ENCODE measurements at regions not wholly inside any gene's neighbourhood (a gene's known extent, or its start where the extent isn't known, plus 50 kb on each side); places are given as distances from the start of the nearest gene placed in this dataset.
"Not testable (repeated sequence)": the region's sequence is repeated elsewhere in the genome, so short reads cannot be mapped to it uniquely, and the experiment has no call there.

DNA sequence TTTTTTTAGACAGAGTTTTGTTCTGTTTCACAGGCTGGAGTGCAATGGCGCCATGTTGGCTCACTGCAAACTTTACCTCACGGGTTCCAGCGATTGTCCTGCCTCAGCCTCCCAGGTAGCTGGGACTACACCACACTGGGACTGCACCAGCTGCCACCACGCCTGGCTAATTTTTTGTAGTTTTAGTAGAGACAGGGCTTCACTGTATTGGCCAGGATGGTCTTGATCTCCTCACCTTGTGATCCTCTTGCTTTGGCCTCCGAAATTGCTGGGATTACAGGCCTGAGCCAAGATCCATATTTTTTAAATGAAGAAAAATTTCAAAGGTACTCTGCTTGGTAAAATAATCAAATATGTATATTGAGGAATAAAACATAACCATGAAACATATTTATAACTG is 195.8 kb upstream of the TPTE start:
- DNase-seq (ENCODE audit: low read depth in 1 of 2, low spot score in 1 of 2); in situ Hi-C loops (cut with HindIII; ENCODE audit: low pct_unique_long_range_greater_than_20kb, low sequenced_read_pairs): not testable (repeated sequence)

DNA sequence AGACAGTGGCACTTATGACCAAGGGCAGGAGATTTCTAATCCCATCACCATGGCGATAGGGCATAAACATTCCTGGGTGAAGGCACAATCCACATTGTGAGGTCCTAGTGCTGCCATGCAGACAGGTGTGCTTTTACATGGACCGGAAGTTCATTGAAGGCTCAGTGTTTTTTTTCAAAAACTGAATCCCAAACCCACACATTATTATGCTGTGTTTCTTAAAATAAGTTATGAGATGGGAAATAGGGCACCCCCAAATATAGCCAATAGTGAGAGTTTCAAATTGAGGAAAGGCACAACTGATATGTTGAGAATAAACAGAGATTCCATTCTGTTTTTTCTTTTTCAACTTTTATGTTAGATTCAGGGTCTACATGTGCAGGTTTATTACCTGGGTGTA is 195.2 kb upstream of the TPTE start:
- in situ Hi-C loops (cut with HindIII; ENCODE audit: low pct_unique_long_range_greater_than_20kb, low sequenced_read_pairs); DNase-seq (ENCODE audit: low read depth in 1 of 2, low spot score in 1 of 2): not testable (repeated sequence)

DNA sequence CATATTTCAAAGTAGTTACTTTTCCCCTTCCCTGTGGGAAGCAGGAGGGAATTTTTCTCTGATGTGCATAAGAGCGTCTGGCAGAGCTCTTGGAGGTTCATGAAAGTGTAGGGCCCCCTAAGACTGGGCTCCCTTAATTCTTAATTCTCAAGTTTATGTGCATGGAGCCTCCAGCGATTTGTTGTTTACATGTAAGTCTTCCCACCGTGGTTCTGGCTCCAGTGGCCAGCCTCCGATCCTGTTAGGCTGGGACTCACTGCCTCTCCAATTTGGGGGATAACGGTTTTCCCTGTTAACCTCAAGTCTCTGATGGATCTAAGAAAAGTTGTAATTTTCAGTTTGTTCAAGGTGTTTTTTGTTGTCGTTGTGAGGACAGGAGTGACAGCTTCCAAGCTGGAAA is 192.7 kb upstream of the TPTE start:
- in situ Hi-C loops (cut with HindIII; ENCODE audit: low pct_unique_long_range_greater_than_20kb, low sequenced_read_pairs) = not testable (repeated sequence)

DNA sequence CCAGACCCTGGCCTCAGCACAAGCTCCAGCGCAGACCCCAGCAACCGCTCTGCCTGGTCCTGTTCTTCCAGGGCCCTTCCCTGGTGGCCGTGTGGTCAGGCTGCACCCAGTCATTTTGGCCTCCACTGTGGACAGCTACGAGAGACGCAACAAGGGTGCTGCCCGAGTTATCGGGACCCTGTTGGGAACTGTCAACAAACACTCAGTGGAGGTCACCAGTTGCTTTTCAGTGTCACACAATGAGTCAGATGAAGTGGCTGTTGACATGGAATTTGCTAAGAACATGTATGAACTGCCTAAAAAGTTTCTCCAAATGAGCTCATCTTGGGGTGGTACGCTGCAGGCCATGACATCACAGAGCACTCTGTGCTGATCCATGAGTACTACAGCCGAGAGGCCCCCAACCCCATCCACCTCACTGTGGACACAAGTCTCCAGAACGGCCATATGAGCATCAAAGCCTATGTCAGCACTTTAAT is 190.7 kb upstream of the TPTE start:
- in situ Hi-C loops (cut with HindIII; ENCODE audit: low pct_unique_long_range_greater_than_20kb, low sequenced_read_pairs); DNase-seq (ENCODE audit: low read depth in 1 of 2, low spot score in 1 of 2): not testable (repeated sequence)

More for the DNA sequence above, 192.7 kb upstream of the TPTE start:
- DNase-seq (ENCODE audit: low read depth in 1 of 2, low spot score in 1 of 2) = not testable (repeated sequence)

DNA sequence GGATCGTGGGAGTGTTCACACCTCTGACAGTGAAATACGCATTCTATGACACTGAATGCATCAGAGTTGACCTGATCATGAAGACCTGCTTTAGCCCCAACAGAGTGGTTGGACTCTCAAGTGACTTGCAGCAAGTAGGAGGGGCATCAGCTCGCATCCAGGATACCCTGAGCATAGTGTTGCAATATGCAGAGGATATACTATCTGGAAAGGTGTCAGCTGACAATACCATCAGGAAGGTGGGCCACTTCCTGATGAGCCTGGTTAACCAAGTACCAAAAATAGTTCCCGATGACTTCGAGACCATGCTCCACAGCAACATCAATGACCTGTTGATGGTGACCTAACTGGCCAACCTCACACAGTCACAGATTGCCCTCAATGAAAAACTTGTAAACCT is 190.2 kb upstream of the TPTE start:
- in situ Hi-C loops (cut with HindIII; ENCODE audit: low pct_unique_long_range_greater_than_20kb, low sequenced_read_pairs) = not testable (repeated sequence)

DNA sequence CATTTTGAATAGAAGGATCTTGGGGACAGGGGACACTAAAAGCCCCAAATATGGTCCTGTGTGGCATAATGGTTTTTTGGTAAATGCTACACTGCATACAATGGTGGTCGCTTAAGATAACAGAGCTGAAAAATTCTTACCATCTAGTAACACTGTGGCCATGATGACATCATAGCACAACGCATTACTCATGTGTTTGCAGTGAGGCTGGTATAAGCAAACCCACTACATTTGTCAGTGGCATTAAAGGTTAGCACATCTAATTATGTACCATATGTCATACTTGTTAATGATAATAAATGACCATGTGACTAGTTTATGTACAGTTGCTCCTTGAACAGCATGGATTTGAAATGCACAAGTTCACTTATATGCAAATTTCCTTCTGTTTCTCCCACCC is 188.4 kb upstream of the TPTE start:
- DNase-seq (ENCODE audit: low read depth in 1 of 2, low spot score in 1 of 2); in situ Hi-C loops (cut with HindIII; ENCODE audit: low pct_unique_long_range_greater_than_20kb, low sequenced_read_pairs): not testable (repeated sequence)

More for the DNA sequence above, 190.2 kb upstream of the TPTE start:
- not testable (repeated sequence) for DNase-seq (ENCODE audit: low read depth in 1 of 2, low spot score in 1 of 2)

DNA sequence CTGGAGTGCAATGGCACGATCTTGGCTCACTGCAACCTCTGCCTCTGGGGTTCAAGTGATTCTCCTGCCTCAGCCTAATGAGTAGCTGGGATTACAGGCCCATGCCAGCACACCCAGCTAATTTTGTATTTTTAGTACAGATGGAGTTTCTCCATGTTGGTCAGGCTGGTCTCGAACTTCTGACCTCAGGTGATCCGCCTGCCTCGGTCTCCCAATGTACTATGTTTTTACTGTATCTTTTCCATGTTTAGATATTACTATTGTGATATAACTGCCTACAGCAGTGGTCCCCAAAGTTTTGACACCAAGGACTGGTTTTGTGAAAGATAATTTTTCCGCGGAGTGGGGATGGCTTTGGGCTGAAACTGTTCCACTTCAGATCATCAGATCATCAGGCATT is 187.0 kb upstream of the TPTE start:
- DNase-seq (ENCODE audit: low read depth in 1 of 2, low spot score in 1 of 2); in situ Hi-C loops (cut with HindIII; ENCODE audit: low pct_unique_long_range_greater_than_20kb, low sequenced_read_pairs): not testable (repeated sequence)

DNA sequence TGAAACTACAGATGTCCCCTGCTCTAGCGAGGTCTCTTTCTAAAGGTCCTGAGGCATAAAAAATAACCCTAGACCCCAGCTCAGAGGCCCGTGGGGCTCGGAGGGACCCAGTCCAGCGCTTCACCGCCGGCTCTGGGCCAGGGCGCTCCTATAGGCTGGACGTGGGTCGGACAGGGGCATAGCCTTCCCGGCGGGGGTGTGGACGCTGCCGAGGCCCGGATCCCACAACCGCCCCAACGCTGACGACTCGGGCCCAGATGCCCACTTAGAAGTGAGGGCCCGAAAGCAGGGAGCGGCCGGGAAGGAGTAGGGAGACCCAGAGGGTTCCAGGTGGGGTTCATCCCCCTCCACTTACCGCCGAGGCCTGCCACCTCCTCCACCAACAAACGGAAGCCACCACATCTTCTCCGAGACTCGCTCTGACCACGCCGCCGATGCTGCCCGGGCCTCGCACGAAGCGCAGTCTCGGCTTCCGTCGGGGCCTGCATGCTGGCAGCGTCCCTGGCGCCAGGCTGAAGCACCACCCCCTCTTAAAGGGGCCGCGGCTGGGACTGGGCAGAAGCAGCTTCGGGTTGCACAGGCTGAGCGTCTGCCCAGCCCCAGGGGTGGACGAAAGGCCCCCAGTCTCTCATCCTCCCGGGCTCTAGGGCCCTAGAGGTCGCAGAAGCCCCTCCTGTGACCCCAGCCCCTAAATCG is 179.0 kb upstream of the TPTE start:
- DNase-seq (ENCODE audit: low read depth in 1 of 2, low spot score in 1 of 2) = peak in 1 of 2 experiments; percentile 82
- in situ Hi-C loops (cut with HindIII; ENCODE audit: low pct_unique_long_range_greater_than_20kb, low sequenced_read_pairs) = not testable (repeated sequence)

DNA sequence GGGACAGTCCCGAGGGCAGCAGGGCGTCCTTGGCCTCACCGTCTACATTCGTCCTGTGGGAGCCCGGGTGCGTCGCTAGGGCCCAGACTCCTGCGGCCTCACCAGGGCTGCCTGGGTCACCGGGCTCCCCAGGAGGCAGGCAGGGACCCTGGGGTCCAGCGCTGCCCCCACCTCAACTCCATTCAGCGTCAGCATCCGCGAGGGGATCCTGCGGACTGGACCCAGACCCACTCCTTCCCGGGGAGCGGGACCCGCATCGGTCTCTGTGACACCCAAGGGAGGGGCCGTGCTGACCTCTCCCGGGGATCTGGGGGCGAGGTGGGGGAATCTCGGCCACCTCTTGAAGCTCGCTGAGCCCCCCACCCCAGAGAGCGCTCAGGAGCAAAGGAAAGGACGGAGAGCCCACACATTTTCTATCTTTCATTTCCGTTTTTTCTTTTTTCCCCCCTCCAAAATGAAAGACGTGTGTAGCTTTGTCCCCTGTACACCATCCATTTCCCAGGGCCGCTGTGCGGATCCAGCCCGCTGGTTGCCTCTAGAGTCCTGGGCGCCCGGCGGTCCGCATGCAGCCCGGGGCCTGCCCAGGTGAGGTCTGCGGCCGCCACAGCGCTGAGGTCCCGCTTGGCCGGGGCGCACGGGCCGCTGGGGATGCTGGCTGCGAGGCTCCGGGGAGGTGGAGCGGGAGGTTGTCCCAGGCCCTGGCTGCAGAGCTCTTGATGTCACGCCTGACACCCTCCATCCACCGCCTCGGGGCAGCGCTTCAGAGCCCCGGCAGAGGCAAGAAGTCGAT is 178.0 kb upstream of the TPTE start:
- in situ Hi-C loops (cut with HindIII; ENCODE audit: low pct_unique_long_range_greater_than_20kb, low sequenced_read_pairs); DNase-seq (ENCODE audit: low read depth in 1 of 2, low spot score in 1 of 2): not testable (repeated sequence)

DNA sequence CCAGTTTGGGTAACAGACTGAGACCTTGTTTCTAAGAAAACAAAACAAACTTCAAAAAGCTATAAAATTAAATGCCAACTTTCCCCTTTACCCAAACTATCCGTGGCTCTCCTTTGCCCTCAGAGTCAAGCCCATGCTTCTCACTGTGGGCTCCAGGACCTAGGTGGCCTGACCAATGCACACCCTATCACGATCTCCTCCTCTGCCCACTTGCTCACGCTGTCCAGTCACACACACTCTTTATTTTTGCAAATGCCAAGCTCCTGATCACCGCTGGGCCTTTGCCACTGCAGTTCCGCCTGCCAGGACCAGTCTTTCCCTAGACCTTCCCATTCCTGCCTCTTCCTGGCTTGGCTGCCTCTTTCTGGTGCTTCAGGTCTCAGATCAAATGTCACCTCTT is 177.1 kb upstream of the TPTE start:
- in situ Hi-C loops (cut with HindIII; ENCODE audit: low pct_unique_long_range_greater_than_20kb, low sequenced_read_pairs); DNase-seq (ENCODE audit: low read depth in 1 of 2, low spot score in 1 of 2): not testable (repeated sequence)

DNA sequence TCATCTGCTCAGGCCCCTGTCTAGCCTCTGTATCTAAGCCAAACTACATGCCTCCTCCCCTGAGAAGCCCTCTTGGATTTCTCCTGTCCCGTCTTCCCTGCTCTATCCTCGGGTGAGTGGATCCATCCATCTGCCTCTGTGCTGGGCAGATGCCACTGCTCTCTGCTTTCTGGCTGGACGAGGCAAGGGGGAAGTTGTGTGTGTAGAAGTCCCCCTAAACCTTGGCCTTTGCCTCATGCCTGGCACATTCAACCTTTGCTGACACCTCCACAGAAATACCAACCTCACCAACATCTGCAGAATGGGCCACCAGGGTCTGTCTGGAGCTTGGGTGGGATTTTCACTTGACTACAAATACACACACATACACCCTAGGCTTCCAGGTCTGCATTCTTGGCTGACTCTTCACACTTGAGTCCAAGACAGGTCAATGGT is 176.2 kb upstream of the TPTE start:
- in situ Hi-C loops (cut with HindIII; ENCODE audit: low pct_unique_long_range_greater_than_20kb, low sequenced_read_pairs); DNase-seq (ENCODE audit: low read depth in 1 of 2, low spot score in 1 of 2): not testable (repeated sequence)

DNA sequence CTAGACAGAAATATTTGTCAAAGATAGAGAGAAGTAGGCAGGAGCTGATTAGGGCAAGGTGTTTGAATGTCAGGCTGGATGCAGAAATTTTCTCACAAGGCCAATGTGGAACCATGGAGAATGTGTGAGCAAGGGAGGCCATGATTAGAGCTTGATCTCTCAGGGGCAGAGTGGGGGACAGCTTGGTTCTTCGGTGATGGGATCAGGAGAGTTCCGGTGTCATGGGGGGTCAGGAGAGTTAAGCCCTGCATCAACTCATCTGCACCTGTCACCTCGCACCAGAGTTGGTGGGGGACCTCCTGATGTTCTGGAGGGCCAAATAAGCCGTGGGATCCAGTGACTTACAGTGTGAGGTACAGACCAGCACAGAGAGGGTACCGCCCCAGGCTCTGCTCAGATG is 175.1 kb upstream of the TPTE start:
- DNase-seq (ENCODE audit: low read depth in 1 of 2, low spot score in 1 of 2); in situ Hi-C loops (cut with HindIII; ENCODE audit: low pct_unique_long_range_greater_than_20kb, low sequenced_read_pairs): not testable (repeated sequence)

DNA sequence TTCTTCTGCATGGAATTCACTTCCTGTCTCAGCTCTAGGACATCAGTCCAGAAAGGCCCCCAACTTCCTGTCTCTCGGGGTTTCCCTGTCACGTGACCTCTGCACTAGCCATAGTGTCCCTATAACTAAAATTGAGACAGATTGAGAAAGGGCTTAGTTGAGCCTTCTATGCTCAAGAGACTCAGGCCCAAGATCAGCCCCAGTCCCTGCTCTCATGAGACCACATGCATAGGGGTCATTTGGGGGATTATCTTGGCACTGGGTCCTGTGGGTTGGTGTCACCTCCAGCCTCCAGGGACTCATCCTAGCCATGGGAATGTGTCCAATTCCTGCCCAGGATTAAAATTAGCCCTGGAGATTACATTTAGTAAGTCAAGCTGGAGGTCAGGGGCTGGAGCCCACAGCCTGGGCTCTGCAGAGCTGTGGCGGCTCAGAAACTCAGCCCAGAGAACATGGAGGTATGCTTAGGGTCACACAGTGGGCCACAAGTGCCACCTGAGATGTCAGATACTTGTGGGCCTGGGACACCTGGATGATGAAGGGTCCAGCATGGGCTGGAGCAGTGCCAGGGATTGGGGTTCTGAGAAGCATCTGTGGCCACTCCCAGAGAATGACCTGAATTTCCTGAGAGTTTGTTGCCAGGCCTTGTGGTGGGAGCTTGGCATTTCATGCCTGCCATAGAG is 174.3 kb upstream of the TPTE start:
- in situ Hi-C loops (cut with HindIII; ENCODE audit: low pct_unique_long_range_greater_than_20kb, low sequenced_read_pairs); DNase-seq (ENCODE audit: low read depth in 1 of 2, low spot score in 1 of 2): not testable (repeated sequence)

DNA sequence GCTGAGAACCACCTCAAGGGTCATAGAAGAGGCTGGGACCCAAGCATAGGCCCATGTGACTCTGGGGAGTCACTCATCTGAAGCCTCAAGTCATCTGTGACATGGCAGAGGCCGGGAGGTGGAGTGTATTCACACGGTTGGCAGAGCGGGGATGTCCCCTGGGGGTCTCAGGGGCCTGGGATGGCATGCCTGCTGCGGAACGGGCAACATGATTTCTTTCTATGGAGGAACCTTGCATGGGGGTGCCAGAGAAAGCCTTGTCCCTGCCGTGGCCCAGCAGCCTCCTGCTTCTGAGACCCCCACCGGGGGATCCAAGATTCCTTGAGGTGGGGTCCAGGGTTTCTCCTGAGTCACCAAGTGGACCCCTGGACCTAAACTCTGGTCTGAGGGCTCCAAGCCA is 173.7 kb upstream of the TPTE start:
- in situ Hi-C loops (cut with HindIII; ENCODE audit: low pct_unique_long_range_greater_than_20kb, low sequenced_read_pairs); DNase-seq (ENCODE audit: low read depth in 1 of 2, low spot score in 1 of 2): not testable (repeated sequence)

DNA sequence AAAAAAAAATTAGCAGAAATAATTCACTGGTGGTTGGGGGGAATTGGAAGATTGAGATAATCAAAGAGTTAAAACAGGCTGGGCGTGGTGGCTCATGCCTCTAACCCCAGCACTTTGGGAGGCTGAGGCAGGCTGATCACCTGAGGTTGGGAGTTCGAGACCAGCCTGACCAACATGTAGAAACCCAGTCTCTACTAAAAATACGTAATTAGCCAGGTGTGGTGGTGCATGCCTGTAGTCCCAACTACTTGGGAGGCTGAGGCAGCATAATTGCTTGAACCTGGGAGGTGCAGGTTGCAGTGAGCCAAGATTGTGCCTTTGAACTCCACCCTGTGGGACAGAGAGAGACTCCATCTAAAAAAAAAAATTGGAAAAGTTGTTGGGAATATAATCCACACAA is 173.2 kb upstream of the TPTE start:
- in situ Hi-C loops (cut with HindIII; ENCODE audit: low pct_unique_long_range_greater_than_20kb, low sequenced_read_pairs); DNase-seq (ENCODE audit: low read depth in 1 of 2, low spot score in 1 of 2): not testable (repeated sequence)

DNA sequence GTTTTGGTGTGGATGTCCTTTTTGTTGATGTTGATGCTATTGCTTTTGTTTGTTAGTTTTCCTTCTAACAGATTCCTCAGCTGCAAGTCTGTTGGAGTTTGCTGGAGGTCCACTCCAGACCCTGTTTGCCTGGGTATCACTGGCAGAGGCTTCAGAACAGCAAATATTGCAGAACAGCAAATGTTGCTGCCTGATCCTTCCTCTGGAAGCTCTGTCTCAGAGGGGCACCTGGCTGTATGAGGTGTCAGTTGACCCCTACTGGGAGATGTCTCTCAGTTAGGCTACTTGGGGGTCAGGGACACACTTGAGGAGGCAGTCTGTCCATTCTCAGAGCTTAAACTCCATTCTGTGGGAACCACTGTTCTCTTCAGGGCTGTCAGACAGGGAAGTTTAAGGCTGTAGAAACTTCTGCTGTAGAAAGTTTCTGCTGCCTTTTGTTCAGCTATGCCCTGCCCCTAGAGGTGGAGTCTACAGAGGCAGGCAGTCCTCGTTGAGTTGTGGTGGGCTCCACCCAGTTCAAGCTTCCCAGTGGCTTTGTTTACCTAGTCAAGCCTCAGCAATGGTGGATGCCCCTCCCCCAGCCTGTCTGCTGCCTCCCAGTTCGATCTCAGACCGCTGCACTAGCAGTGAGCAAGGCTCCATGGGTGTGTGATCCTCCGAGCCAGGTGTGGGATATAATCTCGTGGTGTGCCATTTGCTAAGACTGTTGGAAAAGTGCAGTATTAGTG is 166.4 kb upstream of the TPTE start:
- DNase-seq (ENCODE audit: low read depth in 1 of 2, low spot score in 1 of 2); in situ Hi-C loops (cut with HindIII; ENCODE audit: low pct_unique_long_range_greater_than_20kb, low sequenced_read_pairs): not testable (repeated sequence)

DNA sequence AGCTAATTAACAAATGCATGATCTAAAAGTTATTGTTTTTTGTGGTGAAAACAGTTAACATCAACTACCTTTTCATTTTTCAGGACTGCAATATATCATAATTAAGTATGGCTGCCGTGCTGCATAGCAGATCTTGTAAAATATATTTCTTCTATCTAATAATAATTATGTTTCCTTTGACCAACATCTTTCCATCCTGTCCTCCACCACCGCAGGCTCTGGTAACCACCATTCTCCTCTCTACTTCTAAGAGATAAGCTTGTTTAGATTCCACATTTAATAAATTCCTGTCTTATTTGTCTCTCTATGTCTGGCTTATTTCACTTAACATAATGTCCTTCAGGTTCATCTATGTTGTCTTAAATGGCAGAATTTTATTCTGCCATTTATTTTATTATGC is 162.3 kb upstream of the TPTE start:
- DNase-seq (ENCODE audit: low read depth in 1 of 2, low spot score in 1 of 2); in situ Hi-C loops (cut with HindIII; ENCODE audit: low pct_unique_long_range_greater_than_20kb, low sequenced_read_pairs): not testable (repeated sequence)

DNA sequence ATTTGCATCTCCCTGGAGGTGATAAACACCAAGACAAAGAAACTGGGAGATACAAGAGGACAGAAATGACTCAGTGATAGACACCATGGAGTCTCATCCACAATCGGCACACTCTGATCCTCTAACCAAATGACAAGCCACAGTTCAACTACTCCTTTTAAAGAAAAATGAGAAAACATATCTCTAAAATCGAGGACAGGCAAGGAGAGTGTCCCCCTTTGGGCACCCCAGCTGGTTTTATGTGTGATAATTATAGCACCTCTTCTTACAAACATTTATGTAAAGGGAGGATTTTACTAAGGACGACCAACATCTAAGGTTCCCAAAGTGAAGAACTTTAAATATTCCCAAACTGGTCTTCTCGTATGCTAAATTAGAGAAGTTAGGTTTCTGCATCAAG is 161.5 kb upstream of the TPTE start:
- in situ Hi-C loops (cut with HindIII; ENCODE audit: low pct_unique_long_range_greater_than_20kb, low sequenced_read_pairs); DNase-seq (ENCODE audit: low read depth in 1 of 2, low spot score in 1 of 2): not testable (repeated sequence)
